ENCODE measurements at regions not wholly inside any gene's neighbourhood (a gene's known extent, or its start where the extent isn't known, plus 50 kb on each side); places are given as distances from the start of the nearest gene placed in this dataset.

- DNase-seq (ENCODE audit: low read depth, low spot score) = no peak
These were observed 51.8 kb upstream of the AFDN start for GRCh38 chr6:167774881-167775280.

GRCh38 chr6:167776906-167777627, 49.6 kb upstream of the AFDN start:
- no peak for DNase-seq (ENCODE audit: low read depth, low spot score)
